Right lung (tissue), 2 donors: ENCODE measurements at regions not wholly inside any gene's neighbourhood (a gene's known extent, or its start where the extent isn't known, plus 50 kb on each side); places are given as distances from the start of the nearest gene placed in this dataset.

Experiments used
- DNase-seq, 2 donors: peaks; one replicate each; pipeline ENCODE4 v3.0.0-alpha.2; 2013

GRCh38 chr14:101135796-101136742 is 232.5 kb upstream of the RTL1 start:
- no peak for DNase-seq

- DNase-seq: no peak
Measured at GRCh38 chr14:101137234-101137633, 233.7 kb upstream of the RTL1 start.

- no peak for DNase-seq
Measured at GRCh38 chr14:101147848-101148247, 244.3 kb upstream of the RTL1 start.

- DNase-seq: no peak
Measured at GRCh38 chr14:101150039-101150610, 246.6 kb upstream of the RTL1 start.

GRCh38 chr14:101151226-101151926 is 247.9 kb upstream of the RTL1 start:
- DNase-seq: no peak

- no peak for DNase-seq
Measured at GRCh38 chr14:101151927-101152305, 248.4 kb upstream of the RTL1 start.

GRCh38 chr14:101152855-101153254 is 249.3 kb upstream of the RTL1 start:
- no peak for DNase-seq

- DNase-seq: no peak
Measured at GRCh38 chr14:101153691-101154090, 250.2 kb upstream of the RTL1 start.

GRCh38 chr14:101155575-101155974 is 252.1 kb upstream of the RTL1 start:
- DNase-seq: no peak

- DNase-seq: no peak
Measured at GRCh38 chr14:101167428-101167827, 263.9 kb upstream of the RTL1 start.

- no peak for DNase-seq
Measured at GRCh38 chr14:101169267-101169666, 265.7 kb upstream of the RTL1 start.

- DNase-seq: no peak
Measured at GRCh38 chr14:101171650-101172049, 268.1 kb upstream of the RTL1 start.

GRCh38 chr14:101173698-101174521 is 270.4 kb upstream of the RTL1 start:
- no peak for DNase-seq

GRCh38 chr14:101174522-101174838 is 271.0 kb upstream of the RTL1 start:
- DNase-seq: peak in 1 of 2 donors; percentile 15

- DNase-seq: no peak
Measured at GRCh38 chr14:101174980-101175606, 271.6 kb upstream of the RTL1 start.

- DNase-seq: no peak
Measured at GRCh38 chr14:101175731-101176534, 272.4 kb upstream of the RTL1 start.

GRCh38 chr14:101176535-101177205 is 273.1 kb upstream of the RTL1 start:
- no peak for DNase-seq

GRCh38 chr14:101177301-101177971 is 273.9 kb upstream of the RTL1 start:
- no peak for DNase-seq
